ENCODE measurements at regions not wholly inside any gene's neighbourhood (a gene's known extent, or its start where the extent isn't known, plus 50 kb on each side); places are given as distances from the start of the nearest gene placed in this dataset.

DNA sequence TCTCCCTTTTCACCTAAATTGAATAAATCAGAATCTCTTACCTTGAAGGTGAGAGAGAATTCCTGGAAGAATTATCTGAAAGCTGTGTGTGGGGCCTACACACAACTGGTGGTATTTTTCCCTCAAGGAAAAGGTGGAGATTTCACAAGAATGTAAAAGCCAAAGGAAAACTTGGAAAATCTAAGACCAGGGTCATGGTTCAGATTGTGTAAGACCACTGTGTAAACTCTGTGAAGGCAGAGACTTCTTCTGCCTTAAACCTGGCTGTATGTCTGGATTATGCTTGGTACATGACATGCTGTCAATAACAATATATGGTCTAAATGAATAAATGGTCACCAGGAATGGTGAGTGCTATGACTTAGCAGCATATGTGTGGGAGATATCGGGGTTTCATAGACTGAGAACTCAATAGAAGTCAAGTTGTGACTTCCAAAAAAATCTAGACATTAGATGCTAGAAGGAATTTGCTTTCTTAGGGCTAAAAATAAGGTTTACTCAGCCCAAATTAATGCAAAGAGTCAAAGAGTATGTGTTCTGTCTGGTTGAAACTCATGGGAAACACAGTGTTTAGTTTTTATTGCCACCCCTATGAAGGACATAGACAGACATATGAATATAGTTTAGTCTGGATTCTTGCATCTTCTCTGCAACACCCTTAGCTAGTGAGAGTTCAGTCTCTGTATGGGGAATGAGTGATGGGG lies 163.7 kb downstream of the SNAPC1 start:
- TF ChIP-seq CTCF (IDR thresholded peaks at IDR 0.05), result no peak
- Histone ChIP-seq H3K4me1 (peaks cover 0 to 2% of the 10 kb centered on the region in 2 donors), H3K27ac (no peak overlapping the region), H3K36me3 (no peaks in the 10 kb centered on the region), H3K9me3 (no peaks in the 10 kb centered on the region), H3K27me3 (no peaks in the 10 kb centered on the region), H3K4me3 (no peak overlapping the region)
- intact Hi-C loops (cut with DNase I), result no loop called here
- DNase-seq (ENCODE audit: low spot score in 2 of 2), result no peak

GRCh38 chr14:61927060-61927459 lies 164.8 kb downstream of the SNAPC1 start:
- H3K4me3 ChIP-seq, result no peak overlapping the region
- no peak for DNase-seq (ENCODE audit: low spot score in 2 of 2)
- H3K36me3 ChIP-seq, result no peaks in the 10 kb centered on the region
- no peak overlapping the region for H3K27ac ChIP-seq
- no peak for TF ChIP-seq CTCF (IDR thresholded peaks at IDR 0.05)
- intact Hi-C loops (cut with DNase I), result no loop called here
- peaks cover 0 to 2% of the 10 kb centered on the region in 2 donors for H3K4me1 ChIP-seq
- H3K9me3 ChIP-seq, result no peaks in the 10 kb centered on the region
- H3K27me3 ChIP-seq, result no peaks in the 10 kb centered on the region

DNA sequence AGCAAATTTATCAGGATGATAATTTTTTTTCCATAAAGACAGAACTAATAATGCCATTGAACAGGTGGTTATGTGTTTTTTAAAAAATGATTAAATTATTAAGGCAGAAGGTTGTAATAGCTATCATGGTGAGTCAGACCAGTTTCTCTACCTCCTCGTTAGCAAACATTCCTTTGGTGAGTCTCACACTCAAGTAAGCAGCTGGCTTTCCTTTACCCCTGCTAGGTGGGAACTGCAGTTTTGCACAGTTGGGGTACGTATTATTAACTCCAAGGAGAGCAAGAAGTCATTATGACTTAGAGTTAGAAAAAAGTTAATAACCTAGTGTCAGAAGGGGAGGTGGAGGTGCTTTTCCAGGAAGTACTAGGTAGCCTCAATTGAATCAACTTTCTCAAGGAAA lies 165.3 kb downstream of the SNAPC1 start:
- H3K9me3 ChIP-seq, result no peaks in the 10 kb centered on the region
- TF ChIP-seq CTCF (IDR thresholded peaks at IDR 0.05), result no peak
- intact Hi-C loops (cut with DNase I), result no loop called here
- no peaks in the 10 kb centered on the region for H3K27me3 ChIP-seq
- DNase-seq (ENCODE audit: low spot score in 2 of 2), result no peak
- H3K27ac ChIP-seq, result no peak overlapping the region
- H3K4me1 ChIP-seq, result peaks cover 0 to 2% of the 10 kb centered on the region in 2 donors
- H3K4me3 ChIP-seq, result no peak overlapping the region
- H3K36me3 ChIP-seq, result no peaks in the 10 kb centered on the region

- no peaks in the 10 kb centered on the region for H3K36me3 ChIP-seq
- no peak overlapping the region for H3K4me3 ChIP-seq
- no peak for DNase-seq (ENCODE audit: low spot score in 2 of 2)
- TF ChIP-seq CTCF (IDR thresholded peaks at IDR 0.05), result no peak
- H3K4me1 ChIP-seq, result peaks cover 0 to 2% of the 10 kb centered on the region in 2 donors
- no peaks in the 10 kb centered on the region for H3K9me3 ChIP-seq
- intact Hi-C loops (cut with DNase I), result no loop called here
- no peak overlapping the region for H3K27ac ChIP-seq
- no peaks in the 10 kb centered on the region for H3K27me3 ChIP-seq
Measured at GRCh38 chr14:61928300-61928699, 166.1 kb downstream of the SNAPC1 start.

GRCh38 chr14:61928701-61929100 lies 166.5 kb downstream of the SNAPC1 start:
- no peaks in the 10 kb centered on the region for H3K27me3 ChIP-seq
- no peaks in the 10 kb centered on the region for H3K9me3 ChIP-seq
- DNase-seq (ENCODE audit: low spot score in 2 of 2), result no peak
- TF ChIP-seq CTCF (IDR thresholded peaks at IDR 0.05), result no peak
- H3K4me1 ChIP-seq, result peaks cover 0 to 2% of the 10 kb centered on the region in 2 donors
- intact Hi-C loops (cut with DNase I), result no loop called here
- no peak overlapping the region for H3K4me3 ChIP-seq
- no peaks in the 10 kb centered on the region for H3K36me3 ChIP-seq
- no peak overlapping the region for H3K27ac ChIP-seq

DNA sequence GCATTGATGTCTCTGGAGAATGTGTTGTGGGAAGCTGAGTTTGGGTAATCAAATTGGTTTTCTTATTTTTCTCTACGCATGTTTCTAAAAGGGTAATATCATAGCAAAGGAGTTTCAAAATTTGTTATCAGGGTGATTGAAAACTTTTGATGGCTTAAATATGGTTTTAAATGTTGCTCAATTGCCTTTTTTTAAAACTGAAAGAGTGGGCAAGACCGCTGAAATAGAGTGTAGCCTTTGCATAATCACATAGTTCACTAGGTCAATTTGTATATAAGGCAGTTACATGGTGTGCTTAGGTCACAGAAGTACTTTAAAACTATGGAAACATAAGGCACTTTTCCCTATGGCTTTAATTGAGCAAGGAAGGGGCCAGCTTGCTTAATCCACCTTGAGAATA lies 167.4 kb downstream of the SNAPC1 start:
- Histone ChIP-seq H3K27me3 (no peaks in the 10 kb centered on the region), H3K9me3 (no peaks in the 10 kb centered on the region), H3K4me3 (no peak overlapping the region), H3K27ac (no peak overlapping the region), H3K36me3 (no peaks in the 10 kb centered on the region), H3K4me1 (peaks cover 0 to 2% of the 10 kb centered on the region in 2 donors)
- no peak for DNase-seq (ENCODE audit: low spot score in 2 of 2)
- TF ChIP-seq CTCF (IDR thresholded peaks at IDR 0.05), result no peak
- intact Hi-C loops (cut with DNase I), result no loop called here
